GM21447 (cell line): ENCODE measurements at regions not wholly inside any gene's neighbourhood (a gene's known extent, or its start where the extent isn't known, plus 50 kb on each side); places are given as distances from the start of the nearest gene placed in this dataset.

Experiments
- ATAC-seq: cut with Tn5 transposase; IDR thresholded peaks from one replicate; pipeline ENCODE4 v1.9.1; 2021; ENCODE audit not compliant: unreplicated experiment

DNA sequence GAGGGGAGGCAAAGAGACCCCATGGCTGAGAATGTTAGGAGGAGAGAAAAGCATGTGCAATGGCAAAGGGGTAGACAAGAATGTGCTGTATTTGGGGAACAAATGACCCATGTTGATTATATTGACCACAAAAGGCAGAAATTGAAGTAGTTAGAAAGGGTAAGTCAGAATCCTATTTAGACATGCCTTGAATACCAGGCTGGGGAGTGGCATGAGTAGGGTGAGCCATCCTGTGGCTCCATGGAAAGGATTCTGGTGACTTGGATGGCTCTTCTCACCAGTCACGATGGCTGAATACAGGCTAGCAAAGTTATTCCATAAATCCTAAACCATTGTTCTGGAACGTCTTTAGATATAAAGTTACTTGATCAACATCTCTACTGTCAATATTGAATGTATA lies 73.4 kb upstream of the MEF2C start:
- ATAC-seq = no peak

DNA sequence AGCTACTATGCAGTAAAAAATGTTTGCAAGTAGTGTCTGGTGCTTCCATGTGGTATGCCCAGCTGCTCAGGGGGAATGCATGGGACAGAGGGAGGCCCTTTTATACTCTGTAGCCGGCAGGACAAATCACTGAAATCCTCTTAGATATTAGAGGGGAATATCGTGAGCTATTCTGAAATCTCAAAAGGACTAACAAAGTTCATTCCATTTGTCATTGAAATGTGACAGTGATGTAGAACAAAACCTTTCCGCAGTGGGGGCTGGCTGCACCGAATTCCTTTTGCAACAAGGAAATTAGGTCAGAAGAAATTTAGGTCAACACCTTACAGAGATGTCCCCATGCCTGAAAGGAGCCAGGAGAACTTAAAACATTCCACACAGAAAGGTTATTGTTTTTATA lies 72.4 kb upstream of the MEF2C start:
- no peak for ATAC-seq

DNA sequence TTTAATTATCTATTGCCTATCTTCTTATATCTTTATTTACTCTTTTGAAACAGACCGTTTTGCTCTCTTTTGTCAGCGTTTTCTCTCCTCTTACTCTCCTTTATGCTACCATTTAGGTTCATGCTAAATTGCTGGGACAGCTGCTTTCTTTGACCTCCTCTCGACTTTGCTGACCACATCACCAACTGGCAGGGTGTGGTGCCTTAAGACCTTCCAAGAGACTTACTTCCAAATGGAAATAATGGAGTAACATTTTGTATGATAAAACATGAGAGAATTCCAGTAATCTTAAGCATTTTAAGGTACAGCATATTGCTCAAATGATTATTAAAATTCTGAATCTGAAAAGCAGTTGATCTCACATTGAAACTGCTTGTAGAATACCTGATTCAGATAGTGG lies 71.5 kb upstream of the MEF2C start:
- no peak for ATAC-seq

DNA sequence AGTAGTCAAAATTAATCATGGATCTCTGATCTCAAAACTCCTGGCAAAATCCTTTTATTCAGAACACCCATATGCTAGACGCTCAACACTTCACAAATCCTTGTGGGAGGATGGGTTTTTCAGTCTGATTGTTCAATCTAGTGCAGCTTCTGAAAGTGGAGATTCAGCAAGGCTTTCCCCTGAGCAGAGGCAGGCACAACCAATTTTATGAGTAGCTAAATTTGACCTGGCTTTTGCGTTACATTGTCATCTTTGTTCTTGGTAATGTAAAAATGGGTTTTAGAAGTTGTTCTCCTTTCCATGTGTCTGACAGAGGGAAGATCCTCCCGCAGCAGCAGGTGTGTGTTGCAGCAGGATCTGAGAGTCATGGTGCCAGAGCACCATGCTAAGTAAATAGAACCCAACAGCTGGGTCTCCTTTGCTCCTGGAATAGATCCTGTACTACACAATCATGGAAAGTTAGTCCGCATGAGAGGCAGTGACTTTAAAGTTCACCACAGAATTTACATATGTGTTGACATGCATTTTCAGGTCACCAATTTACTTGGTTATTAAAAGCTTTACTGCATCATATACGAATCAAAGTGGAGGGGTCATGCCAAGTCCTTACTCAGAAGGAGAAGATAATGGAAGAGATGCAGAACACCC lies 70.1 kb upstream of the MEF2C start:
- no peak for ATAC-seq

DNA sequence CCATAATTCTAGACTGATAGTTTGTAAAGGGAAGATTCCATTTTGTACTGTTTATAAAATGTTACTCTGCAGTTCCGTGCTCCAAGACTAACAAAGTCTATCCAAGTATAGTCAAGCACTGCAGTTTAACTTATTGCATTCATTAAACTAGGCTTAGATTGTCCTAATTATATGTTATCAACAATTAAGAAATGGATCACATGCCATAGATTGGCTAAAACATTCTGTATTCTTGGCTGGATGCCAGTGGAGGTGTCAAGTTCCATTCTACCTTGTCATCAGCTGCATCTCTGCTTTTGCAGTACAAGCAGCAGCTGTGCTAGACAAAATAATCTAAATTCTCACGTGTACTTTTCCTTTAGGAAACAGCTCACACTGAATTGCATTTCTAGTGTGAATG lies 69.4 kb upstream of the MEF2C start:
- no peak for ATAC-seq

DNA sequence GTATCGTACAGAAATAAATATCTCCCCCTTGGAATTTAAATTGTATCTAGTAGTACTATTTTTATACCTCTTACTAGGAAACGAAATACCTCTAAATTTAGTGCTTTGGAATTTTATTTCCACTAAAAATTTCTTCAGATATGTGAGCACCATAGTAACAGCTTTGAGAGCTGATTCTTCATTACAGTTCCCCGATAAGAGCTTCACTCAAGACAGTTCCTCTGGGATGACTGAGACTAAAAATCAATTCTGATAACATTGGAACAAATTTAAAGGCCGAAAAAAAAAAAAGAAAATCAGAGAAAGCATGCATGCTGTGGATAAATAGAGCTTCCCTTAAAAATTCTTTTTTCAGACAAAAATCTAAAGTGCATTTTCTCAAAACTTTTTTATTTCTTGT lies 68.5 kb upstream of the MEF2C start:
- no peak for ATAC-seq

DNA sequence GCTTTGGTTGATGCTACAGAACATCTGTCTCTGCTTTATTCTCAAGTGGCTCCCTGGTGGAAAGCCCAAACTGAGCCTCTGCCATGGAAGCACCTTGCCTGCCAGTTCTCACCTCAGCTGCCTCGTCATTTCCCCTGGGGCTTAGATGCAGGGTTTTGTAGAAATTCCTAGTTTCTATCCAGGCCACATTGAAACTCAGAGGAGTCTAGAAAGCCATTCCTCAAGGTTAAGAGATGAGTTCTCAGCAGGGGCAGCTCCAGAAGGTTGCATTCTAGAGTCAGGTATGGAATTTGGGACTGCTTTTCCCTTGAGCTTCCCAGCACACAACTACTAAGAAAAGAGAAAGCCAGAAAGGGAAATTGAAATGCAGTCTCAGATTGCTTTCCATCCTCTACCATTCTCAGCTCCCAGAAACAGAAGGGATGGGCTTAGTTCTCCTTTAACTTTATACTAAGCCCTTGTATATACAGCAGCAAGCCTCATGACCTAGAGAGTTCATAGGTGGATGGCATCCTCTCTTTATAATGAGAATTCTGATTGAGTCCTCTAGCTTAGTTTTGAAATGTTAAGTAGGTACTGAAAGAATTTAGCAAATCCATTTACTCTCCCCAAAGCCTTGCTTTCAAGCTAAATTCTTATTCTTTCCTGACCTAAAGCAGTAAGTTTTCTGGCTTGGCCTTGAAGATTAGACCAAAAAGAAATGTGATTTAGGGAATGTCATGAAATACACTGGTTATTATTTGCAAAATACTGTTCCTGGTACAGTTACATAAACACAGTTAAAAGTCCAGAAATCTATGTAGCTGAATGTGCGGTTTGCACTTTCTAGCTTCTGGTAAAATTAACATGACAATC lies 66.0 kb upstream of the MEF2C start:
- no peak for ATAC-seq

DNA sequence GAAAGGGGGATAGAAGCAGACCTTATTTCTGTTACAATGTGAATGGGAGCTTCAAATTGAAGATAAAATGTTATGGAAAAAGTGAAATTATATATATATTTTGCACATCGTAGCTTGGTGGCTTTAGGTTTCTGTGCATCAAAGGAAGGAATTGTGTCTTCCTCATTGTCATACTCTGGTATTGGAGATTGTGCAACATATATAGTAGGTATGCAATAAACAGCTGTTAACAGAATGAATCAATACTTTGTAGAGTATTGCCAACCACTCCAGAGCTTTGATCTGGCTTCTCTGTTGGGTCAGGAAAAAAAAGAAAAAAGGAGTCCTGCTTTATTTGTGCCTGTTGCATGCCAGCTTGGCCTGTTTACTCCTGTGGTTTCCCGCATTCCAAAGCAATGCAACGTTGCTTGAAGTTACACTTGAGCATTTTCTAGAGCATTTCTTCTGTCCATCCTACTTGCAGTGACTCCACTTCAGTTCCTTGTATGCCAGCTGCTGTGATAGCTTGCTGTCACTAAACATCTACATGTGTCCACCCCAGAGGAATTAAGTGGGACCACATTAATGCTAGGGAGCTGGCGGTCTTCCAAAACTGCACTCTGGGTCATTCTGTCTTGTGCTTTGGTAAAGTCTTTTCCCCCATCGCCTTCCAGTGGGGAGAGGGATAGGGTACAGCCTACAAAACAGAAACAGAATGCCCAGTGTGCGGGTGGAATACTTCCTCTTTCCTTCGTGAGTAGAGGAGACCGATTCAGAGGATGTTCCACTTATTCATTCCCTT lies 62.0 kb upstream of the MEF2C start:
- ATAC-seq = no peak

DNA sequence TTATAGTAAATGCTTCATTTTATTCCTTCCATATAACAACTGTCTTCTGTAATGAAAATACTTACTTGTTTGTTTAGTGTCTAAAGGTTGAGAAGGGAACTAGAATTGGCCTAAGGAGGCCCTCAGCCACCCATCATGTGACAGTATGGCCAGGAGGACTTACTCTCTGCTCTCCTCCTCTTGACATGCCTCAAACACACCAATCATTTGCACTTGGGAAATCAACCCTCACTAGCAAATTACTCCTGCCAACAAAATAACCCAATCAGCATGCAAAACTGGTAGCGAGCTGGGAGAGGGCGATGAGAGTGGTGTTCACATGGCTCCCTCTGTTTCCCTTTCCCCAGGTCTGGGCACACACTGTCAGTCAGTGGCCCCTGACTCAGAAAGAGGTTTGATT lies 58.6 kb upstream of the MEF2C start:
- ATAC-seq = no peak

DNA sequence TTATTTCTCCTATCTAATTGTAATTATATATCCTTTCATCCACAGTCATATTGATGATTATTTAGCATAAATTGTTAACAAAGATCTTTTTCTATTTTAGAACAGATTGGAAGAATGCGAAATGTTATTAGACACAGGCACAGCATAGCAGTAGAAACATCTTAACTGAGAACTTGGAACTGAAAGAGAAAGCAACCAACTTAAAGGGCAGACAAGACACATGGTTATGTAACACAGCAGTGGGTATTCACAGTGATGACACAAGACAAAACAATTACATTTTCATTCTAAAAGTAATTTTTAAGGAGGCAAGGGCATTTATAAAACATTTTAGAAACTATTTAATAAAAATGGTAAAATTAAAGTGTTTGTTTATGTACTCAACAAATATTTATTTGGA lies 57.7 kb upstream of the MEF2C start:
- ATAC-seq = peak; percentile 89

DNA sequence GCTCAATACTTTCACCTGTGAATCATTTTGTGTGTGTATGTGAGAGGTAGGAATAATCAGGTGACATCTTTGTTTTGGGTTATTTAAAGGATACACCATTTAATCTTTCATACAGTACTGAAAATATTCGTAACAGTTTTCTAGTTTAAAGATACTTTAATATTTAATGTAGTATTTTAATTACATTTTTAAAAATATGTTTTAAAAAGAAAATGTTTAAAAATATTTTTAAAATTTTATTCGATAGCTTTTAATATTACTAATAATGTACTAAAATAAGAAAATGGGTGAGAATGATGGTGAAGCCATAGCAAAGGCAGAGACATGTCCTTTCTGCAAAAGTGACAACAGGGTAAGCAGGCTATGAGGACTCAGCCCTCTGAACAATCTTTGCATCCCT lies 56.3 kb upstream of the MEF2C start:
- ATAC-seq = no peak

DNA sequence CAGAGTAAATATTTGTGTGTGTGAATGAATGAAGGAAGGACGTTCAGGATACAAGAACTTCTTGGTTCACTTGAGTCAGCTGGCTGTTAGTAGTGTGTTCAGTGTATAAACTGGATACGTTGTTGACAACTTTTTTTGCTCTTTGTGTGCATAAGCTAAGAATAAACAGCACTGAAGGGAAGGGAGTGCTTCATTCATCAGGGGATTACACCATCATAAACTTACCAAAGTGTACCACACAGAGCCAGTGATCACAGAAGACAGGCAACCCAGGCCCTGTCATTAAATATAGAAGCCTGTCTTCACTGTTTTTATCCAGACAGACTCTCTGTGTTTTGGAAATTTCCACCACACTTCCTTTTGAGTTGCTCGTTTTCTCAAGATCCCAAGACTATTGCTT lies 55.5 kb upstream of the MEF2C start:
- no peak for ATAC-seq

DNA sequence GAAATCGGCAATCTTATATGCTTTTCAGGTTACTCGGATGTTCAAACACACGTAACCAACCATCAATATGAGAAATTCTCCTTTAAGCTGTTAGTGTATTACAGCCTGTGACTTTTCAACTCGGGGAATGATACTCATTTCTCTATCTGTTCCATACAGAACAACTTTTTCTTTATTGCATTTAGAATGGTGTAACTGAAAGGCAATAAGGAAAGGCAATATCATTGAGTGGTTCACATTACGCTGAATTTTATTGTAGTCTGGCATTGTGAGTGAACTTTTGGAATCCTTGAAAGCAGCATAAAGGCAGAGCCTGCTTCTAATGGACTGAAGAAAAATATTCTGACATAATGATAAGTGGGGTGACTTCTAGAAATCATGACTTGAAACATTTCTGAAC lies 54.4 kb upstream of the MEF2C start:
- ATAC-seq = no peak

DNA sequence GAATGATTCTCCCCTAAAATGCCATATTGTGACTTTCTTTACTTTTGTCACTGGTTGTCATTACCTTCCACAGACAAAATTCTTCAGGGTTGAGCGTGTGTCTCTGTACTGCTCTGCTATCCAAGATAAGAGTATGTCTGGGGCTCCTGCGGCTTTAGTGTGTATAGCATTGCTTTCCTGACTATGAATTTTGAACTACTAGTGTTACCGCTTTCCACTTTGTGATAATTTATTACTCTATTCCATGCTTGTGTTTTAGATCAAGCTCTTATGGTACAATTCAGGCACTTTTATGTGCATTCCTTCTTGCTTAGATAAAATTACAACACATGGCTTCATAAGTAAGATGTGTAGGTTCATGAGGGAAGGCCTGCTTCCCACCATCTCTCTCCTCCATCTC lies 51.5 kb upstream of the MEF2C start:
- ATAC-seq = no peak
